ENCODE measurements at regions not wholly inside any gene's neighbourhood (a gene's known extent, or its start where the extent isn't known, plus 50 kb on each side); places are given as distances from the start of the nearest gene placed in this dataset.
A peak's percentile ranks its signal among the peaks of the same experiment; 100 is the strongest.

DNA sequence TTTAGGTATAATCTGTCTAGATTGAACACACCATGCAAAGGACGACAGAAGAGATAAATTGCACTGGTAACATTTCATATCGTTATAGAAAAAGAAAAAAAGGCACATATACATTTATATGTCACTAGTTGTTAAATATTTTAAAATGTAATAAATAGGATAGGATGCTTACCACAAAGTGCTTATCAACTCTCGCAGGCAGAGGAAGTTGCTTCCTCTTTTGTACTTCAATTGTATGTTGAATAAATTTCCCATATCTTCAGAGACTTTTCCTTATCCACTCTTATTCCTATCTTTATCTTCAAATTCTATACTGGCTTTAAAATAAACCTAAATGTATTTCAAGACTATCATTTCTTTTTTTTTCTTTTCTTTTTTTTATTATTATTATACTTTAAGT is 163.3 kb upstream of the SPOCK3 start:
- WGBS, 4 donors = 58 to 65% (median 59%) methylated on average over 3 of the region's 3 CpGs
- H3K4me3 ChIP-seq = no peak overlapping the region
- DNase-seq = no peak
- no peak for TF ChIP-seq POLR2A (IDR thresholded peaks at IDR 0.05)
- H3K36me3 ChIP-seq (replicated peaks in 1 of 2) = no peaks in the 10 kb centered on the region
- no peaks in the 10 kb centered on the region for H3K9me3 ChIP-seq (replicated peaks in 1 of 3)
- no peak overlapping the region for H3K27ac ChIP-seq
- no peaks in the 10 kb centered on the region for H3K27me3 ChIP-seq
- intact Hi-C loops (cut with DNase I) = no loop called here
- H3K4me1 ChIP-seq (replicated peaks in 1 of 2) = no peaks in the 10 kb centered on the region

GRCh38 chr4:167399201-167399600 is 164.9 kb upstream of the SPOCK3 start:
- Histone ChIP-seq H3K36me3 (replicated peaks in 1 of 2) (no peaks in the 10 kb centered on the region), H3K4me3 (no peak overlapping the region), H3K27ac (no peak overlapping the region), H3K27me3 (no peaks in the 10 kb centered on the region), H3K4me1 (replicated peaks in 1 of 2) (no peaks in the 10 kb centered on the region), H3K9me3 (replicated peaks in 1 of 3) (no peaks in the 10 kb centered on the region)
- 64 to 80% (median 76%) methylated on average over 1 of the region's 1 CpG for WGBS, 4 donors
- TF ChIP-seq POLR2A (IDR thresholded peaks at IDR 0.05) (no peak), CTCF (IDR thresholded peaks at IDR 0.05) (no peak)
- intact Hi-C loops (cut with DNase I) = no loop called here
- DNase-seq = no peak

GRCh38 chr4:167406181-167406580 is 171.9 kb upstream of the SPOCK3 start:
- DNase-seq = no peak
- TF ChIP-seq POLR2A (IDR thresholded peaks at IDR 0.05) = no peak
- no peak for TF ChIP-seq CTCF (IDR thresholded peaks at IDR 0.05)
- Histone ChIP-seq H3K27ac (no peak overlapping the region), H3K9me3 (replicated peaks in 1 of 3) (no peaks in the 10 kb centered on the region), H3K4me3 (no peak overlapping the region), H3K36me3 (replicated peaks in 1 of 2) (no peaks in the 10 kb centered on the region), H3K27me3 (no peaks in the 10 kb centered on the region), H3K4me1 (replicated peaks in 1 of 2) (no peaks in the 10 kb centered on the region)
- 89 to 95% (median 93%) methylated on average over 1 of the region's 1 CpG for WGBS, 4 donors
- intact Hi-C loops (cut with DNase I) = no loop called here

- Histone ChIP-seq H3K27me3 (no peaks in the 10 kb centered on the region), H3K4me1 (replicated peaks in 1 of 2) (no peaks in the 10 kb centered on the region), H3K9me3 (replicated peaks in 1 of 3) (no peaks in the 10 kb centered on the region), H3K36me3 (replicated peaks in 1 of 2) (no peaks in the 10 kb centered on the region), H3K4me3 (no peak overlapping the region), H3K27ac (no peak overlapping the region)
- intact Hi-C loops (cut with DNase I) = no loop called here
- WGBS, 4 donors = 85 to 89% (median 87%) methylated on average over 4 of the region's 4 CpGs
- TF ChIP-seq CTCF (IDR thresholded peaks at IDR 0.05) (no peak), POLR2A (IDR thresholded peaks at IDR 0.05) (no peak)
- no peak for DNase-seq
Measured at GRCh38 chr4:167415461-167415860, 181.2 kb upstream of the SPOCK3 start.

GRCh38 chr4:167419468-167420140 is 185.3 kb upstream of the SPOCK3 start:
- peak in 1 of 7 donors; percentile 80 for DNase-seq
- H3K4me1 ChIP-seq (replicated peaks in 1 of 2) = no peaks in the 10 kb centered on the region
- H3K4me3 ChIP-seq = no peak overlapping the region
- H3K36me3 ChIP-seq (replicated peaks in 1 of 2) = no peaks in the 10 kb centered on the region
- intact Hi-C loops (cut with DNase I) = no loop called here
- WGBS, 4 donors = 63 to 76% (median 71%) methylated on average over 3 of the region's 3 CpGs
- H3K27ac ChIP-seq = no peak overlapping the region
- TF ChIP-seq POLR2A (IDR thresholded peaks at IDR 0.05) = no peak
- no peak for TF ChIP-seq CTCF (IDR thresholded peaks at IDR 0.05)
- no peaks in the 10 kb centered on the region for H3K9me3 ChIP-seq (replicated peaks in 1 of 3)
- H3K27me3 ChIP-seq = no peaks in the 10 kb centered on the region

All from adrenal gland (tissue), 9 donors.